ENCODE measurements at regions not wholly inside any gene's neighbourhood (a gene's known extent, or its start where the extent isn't known, plus 50 kb on each side); places are given as distances from the start of the nearest gene placed in this dataset.
"Not testable (repeated sequence)": the region's sequence is repeated elsewhere in the genome, so short reads cannot be mapped to it uniquely, and the experiment has no call there.

GRCh38 chr9:81804306-81804705 is 115.0 kb upstream of the TLE1 start:
- no peak overlapping the region for H3K27ac ChIP-seq
- TF ChIP-seq ZFX (IDR thresholded peaks at IDR 0.05; ENCODE audit: borderline replicate concordance) (no peak), CTCF (IDR thresholded peaks at IDR 0.05) (no peak)

GRCh38 chr9:81811688-81812087 is 116.5 kb upstream of the SPATA31D4 start:
- not testable (repeated sequence) for H3K27ac ChIP-seq

GRCh38 chr9:81814401-81814793 is 113.8 kb upstream of the SPATA31D4 start:
- TF ChIP-seq CTCF (IDR thresholded peaks at IDR 0.05), result no peak
- no peak for TF ChIP-seq ZFX (IDR thresholded peaks at IDR 0.05; ENCODE audit: borderline replicate concordance)

GRCh38 chr9:81814794-81815464 is 113.3 kb upstream of the SPATA31D4 start:
- TF ChIP-seq ZFX (IDR thresholded peaks at IDR 0.05; ENCODE audit: borderline replicate concordance) (no peak), CTCF (IDR thresholded peaks at IDR 0.05) (no peak)
- no peak overlapping the region for H3K27ac ChIP-seq

More at GRCh38 chr9:81814401-81814793, 113.8 kb upstream of the SPATA31D4 start:
- no peak overlapping the region for H3K27ac ChIP-seq

GRCh38 chr9:81815781-81816180 is 112.4 kb upstream of the SPATA31D4 start:
- no peak overlapping the region for H3K27ac ChIP-seq
- TF ChIP-seq CTCF (IDR thresholded peaks at IDR 0.05) (no peak), ZFX (IDR thresholded peaks at IDR 0.05; ENCODE audit: borderline replicate concordance) (no peak)

GRCh38 chr9:81819155-81819554 is 109.1 kb upstream of the SPATA31D4 start:
- no peak for TF ChIP-seq CTCF (IDR thresholded peaks at IDR 0.05)
- TF ChIP-seq ZFX (IDR thresholded peaks at IDR 0.05; ENCODE audit: borderline replicate concordance), result no peak

GRCh38 chr9:81819859-81820546 is 108.2 kb upstream of the SPATA31D4 start:
- no peak overlapping the region for H3K27ac ChIP-seq
- no peak for TF ChIP-seq CTCF (IDR thresholded peaks at IDR 0.05)
- no peak for TF ChIP-seq ZFX (IDR thresholded peaks at IDR 0.05; ENCODE audit: borderline replicate concordance)

More at GRCh38 chr9:81819155-81819554, 109.1 kb upstream of the SPATA31D4 start:
- H3K27ac ChIP-seq, result no peak overlapping the region

Measured in 22Rv1 (cell line).